H54 (cell line): ENCODE measurements at regions not wholly inside any gene's neighbourhood (a gene's known extent, or its start where the extent isn't known, plus 50 kb on each side); places are given as distances from the start of the nearest gene placed in this dataset.

Experiments used
- DNase-seq: peaks from one replicate; pipeline ENCODE4 v3.0.0; 2011; ENCODE audit warnings: low spot score, mixed read lengths; ENCODE audit not compliant: insufficient read length
- FAIRE-seq: peaks from 3 replicates; lab custom pipeline; 2011; peaks lifted over from hg19 to GRCh38; lab: Jason Lieb, UNC
- POLR2A ChIP-seq: IDR thresholded peaks from 2 replicates; pipeline ENCODE4 v1.6.1; 2011; ENCODE audit warnings: low read depth, mild to moderate bottlenecking, low read length

DNA sequence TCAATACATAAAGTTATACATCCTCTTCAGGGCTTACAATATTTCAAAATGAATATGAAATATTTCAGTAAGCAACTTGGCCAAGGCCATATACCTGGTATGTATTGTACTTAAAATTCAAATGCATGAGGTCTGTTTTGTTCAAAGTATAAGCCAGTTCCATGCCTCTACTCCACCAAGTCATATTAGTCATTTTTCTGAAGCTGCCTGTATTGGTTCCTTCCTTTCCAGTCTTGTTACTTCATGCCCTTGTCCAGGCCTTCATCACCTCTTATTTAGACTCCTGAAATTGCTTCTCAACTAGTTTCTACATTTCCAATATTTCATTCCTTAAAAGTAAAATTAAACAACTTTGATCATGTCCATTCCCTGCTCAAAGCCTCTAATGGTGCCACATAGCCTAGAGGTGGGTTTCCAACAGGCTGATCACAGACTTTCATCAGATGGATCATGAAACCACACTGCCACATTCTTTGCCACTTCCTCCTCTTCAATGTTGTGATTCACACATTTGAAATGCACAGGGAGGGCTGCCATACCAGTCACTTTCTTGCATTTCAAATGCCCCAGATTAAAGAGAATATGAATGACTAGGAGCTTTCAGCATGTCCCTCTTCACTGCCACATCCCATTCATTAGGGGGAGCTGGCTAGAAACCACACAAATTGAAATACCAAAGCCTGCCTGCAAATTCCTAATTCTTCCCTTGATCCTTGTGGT, 424.1 kb upstream of the DACH1 start:
- no peak for TF ChIP-seq POLR2A
- DNase-seq (peak; percentile 15), FAIRE-seq (peak; percentile 96)

DNA sequence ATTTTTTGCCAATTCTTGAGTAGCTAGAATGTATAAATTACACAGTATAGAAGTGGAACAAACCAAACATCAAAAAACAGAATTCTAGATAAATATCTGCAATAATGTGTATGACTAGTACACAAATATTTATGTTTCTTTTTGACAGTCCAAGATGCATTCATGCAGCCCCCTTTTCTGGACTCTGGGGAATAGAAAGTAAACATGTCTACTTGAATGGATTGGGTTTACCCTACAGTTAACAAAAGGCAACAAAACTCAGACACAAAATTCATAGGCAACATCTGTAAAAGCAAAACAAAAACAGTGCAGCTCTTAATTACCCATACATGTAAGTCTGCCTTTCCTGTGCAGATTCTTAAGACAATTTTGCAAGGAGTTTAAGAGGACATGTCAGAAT, 419.4 kb upstream of the DACH1 start:
- DNase-seq (no peak), FAIRE-seq (peak; percentile 15)
- TF ChIP-seq POLR2A = no peak

DNA sequence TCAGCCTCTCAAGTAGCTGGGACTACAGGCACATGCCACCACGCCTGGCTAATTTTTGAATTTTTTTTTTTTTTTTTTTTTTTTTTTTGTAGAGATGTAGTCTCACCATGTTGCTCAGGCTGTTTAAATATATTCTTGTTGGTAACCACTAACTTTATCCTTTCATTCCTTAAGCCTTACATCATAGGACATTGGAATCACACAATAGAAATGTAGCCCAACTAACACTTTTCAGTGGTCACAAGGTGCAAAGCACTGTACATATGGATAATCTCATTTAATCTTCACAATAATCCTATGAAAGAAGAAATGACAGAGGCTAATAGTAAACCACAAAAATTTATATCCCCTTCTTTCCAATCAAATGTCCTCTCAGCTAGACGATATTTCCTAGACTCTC, 417.8 kb upstream of the DACH1 start:
- TF ChIP-seq POLR2A = no peak
- FAIRE-seq (no peak), DNase-seq (no peak)

DNA sequence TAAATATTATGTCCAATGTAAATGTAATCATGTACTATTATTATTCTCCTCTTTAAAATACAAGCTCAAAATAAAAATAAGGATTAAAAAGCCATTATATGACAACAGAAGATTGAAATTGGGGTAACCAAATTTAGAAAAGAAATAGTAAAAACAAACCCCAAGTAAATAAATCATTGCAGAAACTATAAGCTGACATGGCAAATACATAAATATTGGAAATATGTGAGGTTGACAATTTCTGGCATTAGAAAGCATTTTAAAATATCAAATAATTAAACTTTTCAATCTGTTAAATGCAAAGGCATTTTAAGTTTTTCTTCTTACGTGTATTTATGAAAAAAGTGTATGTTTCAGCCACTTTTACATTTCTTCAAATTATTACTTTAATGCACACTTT, 394.7 kb upstream of the DACH1 start:
- FAIRE-seq (no peak), DNase-seq (no peak)

DNA sequence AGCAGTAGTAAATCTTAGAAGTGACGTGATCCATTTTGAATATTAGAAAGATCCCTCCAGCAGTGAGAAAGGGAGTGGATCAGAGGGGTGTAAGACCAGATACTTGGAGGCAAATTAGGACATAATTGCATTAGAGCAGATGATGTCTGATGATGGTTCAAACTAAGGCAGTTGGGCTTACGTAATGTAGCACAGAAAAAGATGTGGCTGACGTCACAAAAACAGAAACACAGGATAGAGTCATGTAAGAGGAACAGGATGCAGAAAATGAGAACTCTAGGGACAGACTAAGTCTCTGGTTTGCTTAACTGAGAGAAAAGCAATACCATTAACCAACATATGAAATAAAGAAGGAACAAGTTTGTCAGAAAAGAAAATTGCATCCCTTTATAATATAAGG, 392.5 kb upstream of the DACH1 start:
- no peak for TF ChIP-seq POLR2A
- no peak for FAIRE-seq
- no peak for DNase-seq

More for the DNA sequence above, 394.7 kb upstream of the DACH1 start:
- no peak for TF ChIP-seq POLR2A

DNA sequence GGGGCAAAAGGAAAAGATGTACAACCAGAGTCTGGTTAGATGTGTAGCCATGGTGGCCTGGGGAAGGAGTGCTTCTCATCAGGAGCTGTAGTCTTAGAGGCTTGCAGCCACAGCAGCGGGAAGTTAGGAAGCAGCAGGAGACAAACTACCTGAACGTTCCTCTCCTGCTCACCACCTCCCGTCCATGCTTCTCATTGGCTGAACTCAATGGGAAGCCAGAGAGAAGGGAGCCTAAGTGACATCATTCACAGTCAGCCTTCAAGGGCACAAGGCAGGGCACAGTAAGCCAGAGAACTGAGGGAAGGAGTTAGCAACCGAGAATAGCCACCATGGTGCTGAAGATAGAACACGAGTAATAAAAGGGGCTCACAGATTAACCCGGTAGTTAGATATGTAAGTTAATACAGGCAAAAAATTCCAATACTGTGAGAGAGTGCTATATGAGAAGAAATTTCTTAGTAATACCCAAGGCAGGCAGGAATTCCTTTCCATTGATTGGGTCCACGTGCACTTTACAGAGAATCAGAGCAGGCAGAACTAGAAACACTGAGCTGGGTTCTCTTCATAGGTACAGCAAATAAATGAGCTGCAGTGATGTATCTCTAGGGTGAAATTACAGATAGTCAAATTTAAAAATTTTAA, 391.5 kb upstream of the DACH1 start:
- DNase-seq (no peak), FAIRE-seq (no peak)
- TF ChIP-seq POLR2A = no peak

DNA sequence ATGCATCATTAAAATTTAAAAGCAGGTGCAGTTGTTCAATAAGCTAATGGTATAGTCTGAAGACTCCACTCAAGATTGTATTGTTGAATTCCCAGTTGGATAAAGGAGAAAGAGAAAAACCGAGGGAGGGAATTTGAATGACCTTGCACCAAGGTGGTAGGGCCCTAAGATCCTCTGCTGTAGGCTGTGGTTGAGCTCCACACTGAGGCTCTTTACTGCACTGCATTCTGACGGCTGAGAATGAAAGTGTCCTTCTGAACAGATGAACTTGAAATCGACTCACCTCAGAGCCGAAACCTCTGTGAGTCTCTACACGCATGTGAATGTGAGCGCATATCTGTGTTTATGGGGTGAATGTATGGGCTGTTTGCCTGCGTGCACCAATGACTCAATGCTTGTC, 388.9 kb upstream of the DACH1 start:
- no peak for DNase-seq
- FAIRE-seq = peak; percentile 77
- no peak for TF ChIP-seq POLR2A

DNA sequence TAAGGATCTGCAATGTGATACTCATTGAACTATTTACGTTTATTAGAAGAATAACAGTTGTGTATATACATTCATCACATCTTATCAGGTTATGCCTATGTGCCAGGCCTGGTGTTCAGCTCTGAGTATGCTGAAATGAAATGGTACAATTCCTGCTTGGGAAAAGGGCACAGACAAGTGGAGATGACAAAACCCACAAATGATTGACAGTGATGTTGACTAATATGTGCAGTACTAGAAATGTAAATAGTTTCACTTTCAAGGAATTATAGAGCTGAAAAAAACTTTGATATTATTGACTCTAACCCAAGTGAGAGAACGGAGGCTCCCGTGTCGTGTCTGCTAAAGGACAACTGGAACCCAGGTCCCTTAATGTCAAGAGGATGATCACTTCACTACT, 386.8 kb upstream of the DACH1 start:
- no peak for FAIRE-seq
- no peak for DNase-seq
- no peak for TF ChIP-seq POLR2A

DNA sequence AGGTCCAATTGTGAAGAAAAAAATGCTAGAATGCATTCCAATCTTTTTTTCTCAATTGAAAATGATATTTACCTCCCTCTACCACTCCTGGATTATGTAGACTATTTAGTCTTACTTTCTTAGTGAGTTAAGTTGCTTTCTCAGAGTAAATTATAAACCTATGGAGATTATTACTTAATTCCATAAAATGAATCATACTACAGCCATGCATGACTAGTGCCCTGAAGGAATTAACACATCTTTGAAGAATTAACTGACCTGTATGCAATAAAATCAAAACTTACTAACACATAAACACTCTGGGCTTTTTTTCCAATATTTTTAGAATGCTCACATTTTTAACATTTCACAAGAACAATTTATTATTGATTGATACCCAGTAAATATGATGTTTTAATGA, 379.4 kb upstream of the DACH1 start:
- FAIRE-seq = no peak
- TF ChIP-seq POLR2A = no peak
- DNase-seq = no peak

DNA sequence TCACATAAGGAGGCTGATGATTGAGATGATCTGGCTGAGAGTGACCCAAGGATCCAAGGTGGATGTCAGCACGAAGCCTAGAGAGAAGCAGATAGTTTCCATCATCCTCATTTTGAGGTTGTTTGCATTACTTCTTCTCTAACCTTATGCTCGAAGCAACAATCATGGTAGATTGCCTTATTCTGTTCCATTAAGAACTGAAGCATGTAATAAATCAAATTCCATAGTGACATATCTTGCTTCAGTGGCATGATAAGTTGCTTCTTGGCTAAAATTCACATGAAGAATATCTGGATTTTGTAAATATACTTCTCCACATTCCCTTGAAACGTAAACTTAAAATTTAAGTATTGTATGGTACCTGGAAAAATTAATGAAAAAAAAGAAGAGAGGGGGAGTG, 377.8 kb upstream of the DACH1 start:
- no peak for FAIRE-seq

DNA sequence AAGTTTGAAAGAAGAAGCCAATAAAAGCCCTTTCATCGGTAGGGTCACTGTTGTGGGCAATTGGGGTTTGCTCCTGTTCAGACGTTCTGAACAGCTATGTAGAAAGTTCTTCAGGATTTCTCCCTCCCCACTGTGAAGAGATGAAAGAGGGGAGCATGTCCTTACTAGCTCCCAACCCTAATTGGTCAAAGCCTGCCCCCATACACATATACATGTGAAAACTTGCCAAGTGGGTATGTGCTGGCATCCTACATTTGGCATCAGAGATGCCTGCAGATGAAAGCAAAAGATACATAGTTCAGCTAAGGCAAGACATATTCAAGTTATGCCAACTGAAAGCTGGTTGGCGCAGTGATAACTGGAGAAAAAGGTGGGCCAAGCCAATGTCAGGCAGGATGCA, 363.1 kb upstream of the DACH1 start:
- FAIRE-seq (no peak), DNase-seq (no peak)
- no peak for TF ChIP-seq POLR2A

More for the DNA sequence above, 377.8 kb upstream of the DACH1 start:
- TF ChIP-seq POLR2A = no peak
- no peak for DNase-seq

DNA sequence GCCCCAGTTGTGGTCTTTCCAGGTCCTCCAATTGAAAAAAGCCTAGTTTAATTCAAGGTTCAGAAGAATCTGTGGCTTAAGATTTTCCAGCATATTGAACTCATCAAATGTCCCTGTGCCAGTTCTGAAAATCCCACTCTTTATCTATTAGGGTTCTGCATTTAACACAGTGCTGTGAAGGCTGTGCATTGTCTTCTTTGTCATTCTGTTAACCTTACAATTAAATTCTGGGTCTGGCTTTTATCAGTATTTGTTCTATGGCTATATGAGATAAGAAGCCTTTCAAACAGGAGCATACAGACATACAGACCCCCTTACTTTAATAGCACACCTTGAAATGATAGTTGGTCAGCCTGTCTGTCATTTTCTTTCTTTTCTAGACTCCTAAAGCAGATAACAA, 362.1 kb upstream of the DACH1 start:
- no peak for DNase-seq
- FAIRE-seq = no peak
- TF ChIP-seq POLR2A = no peak

DNA sequence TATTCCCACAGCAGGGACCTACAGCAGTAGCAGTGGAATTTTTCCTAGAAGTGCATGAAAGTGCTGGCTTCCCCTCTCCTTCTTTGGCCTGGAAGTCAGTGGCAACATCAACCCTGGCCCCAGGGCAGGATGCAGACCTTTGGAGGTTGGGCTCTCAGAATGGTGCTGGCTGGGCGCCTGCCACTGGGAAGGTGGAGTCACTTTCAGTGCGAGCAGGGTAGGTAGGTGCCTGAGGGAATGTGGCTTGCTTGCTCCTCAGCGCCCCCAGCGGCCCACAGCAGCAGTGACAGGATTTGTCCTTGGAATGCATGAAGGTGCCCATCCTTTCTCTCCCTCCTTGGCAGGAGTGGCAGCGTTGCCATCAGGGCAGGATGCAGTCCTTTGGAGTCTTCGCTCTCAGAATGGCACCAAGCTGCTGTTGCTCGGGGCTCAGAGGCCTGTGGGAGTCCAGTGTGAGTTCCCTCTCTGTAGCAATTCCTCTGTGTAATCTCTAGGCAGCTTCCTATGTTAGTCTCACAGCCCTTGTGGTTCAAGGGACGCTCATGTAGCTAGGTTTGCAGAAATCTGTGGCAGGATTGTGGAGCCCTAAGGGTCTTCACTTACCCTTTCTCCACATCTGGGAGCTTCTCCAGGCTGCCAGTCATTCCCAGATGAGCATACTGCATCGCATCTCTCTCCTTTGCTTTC, 354.4 kb upstream of the DACH1 start:
- FAIRE-seq = peak; percentile 91
- peak; percentile 26 for DNase-seq
- TF ChIP-seq POLR2A = no peak

DNA sequence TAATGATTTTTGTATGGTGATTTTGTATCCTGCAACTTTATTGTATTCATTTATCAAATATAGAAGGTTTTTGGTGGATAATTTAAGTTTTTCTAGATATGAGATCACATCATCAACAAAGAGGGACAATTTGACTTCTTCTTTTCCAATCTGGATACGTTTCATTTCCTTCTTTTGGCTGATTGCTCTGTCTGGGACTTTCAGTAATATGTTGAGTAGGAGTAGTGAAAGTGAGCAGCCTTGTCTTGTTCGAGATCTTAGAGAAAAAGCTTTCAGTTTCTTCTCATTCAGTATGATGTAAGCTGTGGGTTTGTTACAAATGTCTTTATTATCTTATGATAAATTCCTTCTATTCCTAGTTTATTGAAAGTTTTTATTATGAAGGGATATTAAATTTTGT, 352.0 kb upstream of the DACH1 start:
- DNase-seq (no peak), FAIRE-seq (no peak)
- no peak for TF ChIP-seq POLR2A
